Chondrocyte (in vitro differentiated cells): ENCODE measurements at regions not wholly inside any gene's neighbourhood (a gene's known extent, or its start where the extent isn't known, plus 50 kb on each side); places are given as distances from the start of the nearest gene placed in this dataset.
"Not testable (repeated sequence)": the region's sequence is repeated elsewhere in the genome, so short reads cannot be mapped to it uniquely, and the experiment has no call there.

Experiments
- DNase-seq: peaks from one replicate; pipeline ENCODE4 v3.0.0; 2021; ENCODE audit warnings: mixed read lengths, low spot score
- H3K27ac Mint-ChIP-seq: one replicate; pipeline ENCODE4 v1.8.0; 2021; ENCODE audit warnings: mild to moderate bottlenecking, moderate library complexity, mixed read lengths; ENCODE audit not compliant: unreplicated experiment
- H3K27me3 Mint-ChIP-seq: 2 replicates; pipeline ENCODE4 v1.8.0; 2021; ENCODE audit warnings: low read depth, mixed read lengths
- H3K36me3 Mint-ChIP-seq: 2 replicates; pipeline ENCODE4 v1.8.0; 2021; ENCODE audit warnings: low read depth, mixed read lengths
- H3K4me1 Mint-ChIP-seq: 2 replicates; pipeline ENCODE4 v1.8.0; 2021; ENCODE audit warnings: low read depth, mild to moderate bottlenecking, mixed read lengths
- H3K4me3 Mint-ChIP-seq: one replicate; pipeline ENCODE4 v1.8.0; 2021; ENCODE audit warnings: mild to moderate bottlenecking, moderate library complexity, mixed read lengths; ENCODE audit not compliant: unreplicated experiment
- H3K9me3 Mint-ChIP-seq: 2 replicates; pipeline ENCODE4 v1.8.0; 2021; ENCODE audit warnings: low read depth, mixed read lengths
- TF ChIP-seq, protein P1 (sequence below): fragments of 200-600 bp; sonication (generic); IDR thresholded peaks from 2 replicates; pipeline ENCODE4 v1.5.0; 2021; ENCODE audit warnings: antibody characterized with exemption, mild to moderate bottlenecking, moderate library complexity

DNA sequence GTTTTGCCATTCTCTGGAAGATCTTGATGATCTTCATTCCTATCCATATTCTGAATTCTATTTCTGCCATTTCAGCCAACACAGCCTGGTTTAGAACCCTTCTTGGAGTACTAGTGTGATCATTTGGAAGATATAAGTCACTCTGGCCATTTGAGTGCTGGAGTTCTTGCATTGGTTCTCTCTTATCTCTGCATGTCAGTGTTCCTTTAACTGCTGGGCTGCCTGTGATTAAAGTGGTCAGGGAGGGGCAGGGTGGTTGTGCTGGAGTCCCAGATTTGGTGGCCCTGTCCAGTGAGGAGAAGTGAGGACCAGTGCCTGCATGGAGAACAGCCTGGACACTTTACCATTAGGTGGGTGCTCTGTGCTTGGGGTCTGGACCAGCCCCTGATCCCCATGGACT lies 173.0 kb downstream of the SOD2 start:
- no peak for DNase-seq
- no peaks in the 10 kb centered on the region for H3K36me3 Mint-ChIP-seq
- no peaks in the 10 kb centered on the region for H3K4me1 Mint-ChIP-seq
- TF ChIP-seq, protein P1, sequence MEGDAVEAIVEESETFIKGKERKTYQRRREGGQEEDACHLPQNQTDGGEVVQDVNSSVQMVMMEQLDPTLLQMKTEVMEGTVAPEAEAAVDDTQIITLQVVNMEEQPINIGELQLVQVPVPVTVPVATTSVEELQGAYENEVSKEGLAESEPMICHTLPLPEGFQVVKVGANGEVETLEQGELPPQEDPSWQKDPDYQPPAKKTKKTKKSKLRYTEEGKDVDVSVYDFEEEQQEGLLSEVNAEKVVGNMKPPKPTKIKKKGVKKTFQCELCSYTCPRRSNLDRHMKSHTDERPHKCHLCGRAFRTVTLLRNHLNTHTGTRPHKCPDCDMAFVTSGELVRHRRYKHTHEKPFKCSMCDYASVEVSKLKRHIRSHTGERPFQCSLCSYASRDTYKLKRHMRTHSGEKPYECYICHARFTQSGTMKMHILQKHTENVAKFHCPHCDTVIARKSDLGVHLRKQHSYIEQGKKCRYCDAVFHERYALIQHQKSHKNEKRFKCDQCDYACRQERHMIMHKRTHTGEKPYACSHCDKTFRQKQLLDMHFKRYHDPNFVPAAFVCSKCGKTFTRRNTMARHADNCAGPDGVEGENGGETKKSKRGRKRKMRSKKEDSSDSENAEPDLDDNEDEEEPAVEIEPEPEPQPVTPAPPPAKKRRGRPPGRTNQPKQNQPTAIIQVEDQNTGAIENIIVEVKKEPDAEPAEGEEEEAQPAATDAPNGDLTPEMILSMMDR = no peak
- peaks cover 20% of the 10 kb centered on the region for H3K27me3 Mint-ChIP-seq
- H3K9me3 Mint-ChIP-seq = peaks cover 24% of the 10 kb centered on the region
- H3K4me3 Mint-ChIP-seq = no peak overlapping the region
- no peak overlapping the region for H3K27ac Mint-ChIP-seq

DNA sequence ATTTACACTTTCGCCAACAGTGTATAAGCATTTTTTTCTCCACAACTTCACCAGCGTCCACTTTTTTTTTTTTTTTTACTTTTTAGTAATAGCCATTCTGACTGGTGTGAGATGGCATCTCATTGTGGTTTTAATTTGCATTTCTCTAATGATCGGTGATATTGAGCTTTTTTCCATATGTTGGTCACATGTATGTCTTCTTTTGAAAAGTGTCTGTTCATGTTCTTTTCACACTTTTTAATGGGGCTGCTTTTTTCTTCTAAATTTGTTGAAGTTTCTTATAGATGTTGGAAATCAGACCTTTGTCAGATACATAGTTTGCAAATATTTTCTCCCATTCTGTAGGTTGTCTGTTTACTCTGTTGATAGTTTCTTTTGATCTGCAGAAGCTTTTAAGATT lies 177.2 kb downstream of the SOD2 start:
- not testable (repeated sequence) for DNase-seq, H3K36me3 Mint-ChIP-seq, H3K4me1 Mint-ChIP-seq, H3K27ac Mint-ChIP-seq, H3K4me3 Mint-ChIP-seq
- peaks cover 24% of the 10 kb centered on the region for H3K9me3 Mint-ChIP-seq
- peaks cover 16% of the 10 kb centered on the region for H3K27me3 Mint-ChIP-seq

DNA sequence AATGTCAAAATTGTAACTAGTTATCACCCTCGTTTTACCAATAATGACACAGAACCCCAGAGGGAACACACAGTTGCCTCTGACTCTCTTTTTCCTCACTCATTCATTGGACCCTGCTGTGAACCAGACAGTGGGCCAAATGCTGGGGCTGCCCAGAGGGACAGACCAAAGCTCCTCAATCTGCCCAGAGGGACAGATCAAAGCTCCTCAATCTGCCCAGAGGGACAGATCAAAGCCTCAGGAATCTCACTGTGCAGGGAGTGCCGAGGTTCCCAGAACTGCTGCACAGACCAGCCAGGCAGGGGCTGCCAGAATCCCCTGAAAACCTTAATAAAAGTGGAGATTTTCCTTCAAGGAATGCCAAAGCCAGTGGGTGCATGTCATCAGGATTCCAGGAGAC lies 179.1 kb downstream of the SOD2 start:
- H3K36me3 Mint-ChIP-seq = no peaks in the 10 kb centered on the region
- no peak overlapping the region for H3K4me3 Mint-ChIP-seq
- TF ChIP-seq, protein P1 = no peak
- peaks cover 24% of the 10 kb centered on the region for H3K9me3 Mint-ChIP-seq
- peaks cover 17% of the 10 kb centered on the region for H3K27me3 Mint-ChIP-seq
- no peak for DNase-seq
- H3K27ac Mint-ChIP-seq = no peak overlapping the region
- H3K4me1 Mint-ChIP-seq = no peaks in the 10 kb centered on the region

DNA sequence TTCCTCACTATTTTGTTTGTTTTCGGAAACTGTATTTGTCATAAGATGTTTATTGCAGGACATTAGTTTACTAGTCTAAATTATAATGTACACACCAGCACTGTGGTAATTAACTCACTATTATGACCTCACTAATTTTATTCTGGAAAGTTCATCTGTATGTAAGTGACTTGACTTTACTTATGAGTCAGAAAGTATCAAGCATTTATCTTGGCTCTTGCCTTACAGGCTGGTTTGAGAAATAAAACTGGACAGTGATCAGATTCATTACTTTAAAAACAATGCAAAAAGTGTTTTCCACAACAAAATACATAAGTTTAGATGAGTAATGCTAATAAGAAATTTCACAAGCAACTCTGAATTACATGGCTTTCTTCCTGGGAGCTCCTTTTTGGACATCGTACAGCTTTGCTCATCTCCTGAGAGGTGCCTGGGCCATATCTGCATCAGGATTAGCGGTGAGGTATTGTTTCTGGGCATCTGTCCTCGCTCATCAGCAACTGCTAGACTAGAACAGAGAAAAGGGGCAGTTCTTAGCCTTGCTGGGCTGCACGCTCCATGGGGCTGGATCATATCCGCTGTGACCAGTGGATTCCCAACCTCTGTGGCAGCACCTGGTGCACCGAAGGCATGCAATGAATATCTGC lies 179.8 kb downstream of the SOD2 start:
- H3K36me3 Mint-ChIP-seq = no peaks in the 10 kb centered on the region
- H3K9me3 Mint-ChIP-seq = peaks cover 20% of the 10 kb centered on the region
- H3K27ac Mint-ChIP-seq = no peak overlapping the region
- DNase-seq = no peak
- no peaks in the 10 kb centered on the region for H3K4me1 Mint-ChIP-seq
- no peak overlapping the region for H3K4me3 Mint-ChIP-seq
- TF ChIP-seq, protein P1 = no peak
- peaks cover 13% of the 10 kb centered on the region for H3K27me3 Mint-ChIP-seq

DNA sequence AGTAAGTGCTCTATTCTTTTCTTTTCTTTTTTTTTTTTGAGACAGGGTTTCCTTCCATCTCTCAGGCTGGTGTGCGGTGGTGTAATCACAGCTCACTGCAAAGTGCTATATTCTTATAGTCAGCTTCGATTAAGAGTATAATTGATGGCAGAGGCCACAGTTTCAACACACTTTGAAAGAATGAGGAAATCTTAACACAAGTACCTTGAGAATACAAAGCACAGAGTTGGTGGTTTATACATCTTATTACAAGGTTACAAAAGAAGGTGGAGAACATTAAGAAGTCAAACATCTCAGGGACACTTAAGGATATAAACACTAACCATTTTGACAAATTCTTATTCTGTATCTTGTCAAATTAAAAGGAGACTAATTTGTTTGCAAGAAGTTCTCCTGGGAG lies 180.5 kb downstream of the SOD2 start:
- Mint-ChIP-seq H3K4me3 (no peak overlapping the region), H3K27me3 (peaks cover 9% of the 10 kb centered on the region), H3K27ac (no peak overlapping the region), H3K9me3 (peaks cover 19% of the 10 kb centered on the region), H3K36me3 (no peaks in the 10 kb centered on the region), H3K4me1 (no peaks in the 10 kb centered on the region)
- TF ChIP-seq, protein P1 = no peak
- no peak for DNase-seq

DNA sequence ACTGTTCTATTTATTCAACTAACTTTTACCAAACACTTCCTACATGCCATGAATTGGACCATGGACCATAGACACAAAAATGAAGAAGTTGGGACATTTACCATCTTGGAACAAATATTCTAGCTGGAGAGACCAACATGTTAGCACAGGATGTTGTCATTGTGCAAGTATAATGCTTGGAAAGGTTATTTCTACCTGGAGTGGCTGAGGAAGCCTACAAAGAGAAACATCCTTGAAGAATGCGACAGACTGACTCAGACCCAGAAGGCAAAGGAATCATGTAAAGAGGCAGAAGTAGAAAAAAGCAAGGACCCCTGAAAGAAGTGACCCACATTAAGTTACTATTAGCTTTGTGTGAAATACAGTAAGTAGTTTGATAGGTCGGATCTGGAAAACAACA lies 180.9 kb downstream of the SOD2 start:
- H3K9me3 Mint-ChIP-seq = peaks cover 19% of the 10 kb centered on the region
- H3K27me3 Mint-ChIP-seq = peaks cover 9% of the 10 kb centered on the region

More for the DNA sequence above, 180.9 kb downstream of the SOD2 start:
- Mint-ChIP-seq H3K4me3 (no peak overlapping the region), H3K36me3 (no peaks in the 10 kb centered on the region), H3K27ac (no peak overlapping the region), H3K4me1 (no peaks in the 10 kb centered on the region)
- TF ChIP-seq, protein P1 = no peak
- DNase-seq = no peak
